HCT116 (cell line): ENCODE measurements at regions not wholly inside any gene's neighbourhood (a gene's known extent, or its start where the extent isn't known, plus 50 kb on each side); places are given as distances from the start of the nearest gene placed in this dataset.

Experiments used
- ATAC-seq: fragments of 200-7000 bp; cut with Tn5 transposase; 2 replicates; pipeline ENCODE4 v1.9.1; 2020; ENCODE audit warnings: mild to moderate bottlenecking, moderate library complexity
- BruUV-seq: library from RNA; stranded (reverse); fragments of 400-500 nt; replicated peaks from 2 replicates; lab custom pipeline; 2021; lab: Mats Ljungman, UMichigan
- CTCF ChIA-PET: fragments of 300-600 bp; sonication (Branson Sonifier 250); formaldehyde crosslinking; loops from one replicate; lab custom pipeline; 2021; ENCODE audit warnings: antibody characterized with exemption; lab: Charles Lee
- POLR2A ChIA-PET: fragments of 300-600, 350-600 bp; sonication (Branson Sonifier 250); formaldehyde crosslinking; loops from one replicate; lab custom pipeline; 2021; ENCODE audit warnings: antibody characterized with exemption; lab: Charles Lee
- RAD21 ChIA-PET, 2 experiments: fragments of 300-600 bp; sonication (Branson Sonifier 250); formaldehyde crosslinking; loops; one replicate each; lab custom pipeline; 2023; ENCODE audit warnings: low total read pairs in 2 of 2; ENCODE audit not compliant: uncharacterized antibody in 2 of 2, unreplicated experiment in 2 of 2, low non-redundant PET in 1 of 2; lab: Charles Lee
- DNase-seq: peaks from one replicate; pipeline ENCODE4 v3.0.0-alpha.2; 2010; ENCODE audit warnings: low read depth, low spot score
- H2AFZ ChIP-seq: fragments of 200-600 bp; shearing (Covaris generic), sonication (generic); 2 replicates; pipeline ENCODE4 v1.6.1; 2017; ENCODE audit warnings: low read depth, mixed run types, mixed read lengths, antibody characterized with exemption, low read length; ENCODE audit not compliant: poor library complexity, severe bottlenecking
- H3K27ac ChIP-seq: 2 replicates; pipeline ENCODE4 v1.5.1; 2012; ENCODE audit warnings: low read depth, low read length
- H3K27me3 ChIP-seq: fragments of 200-600 bp; sonication (generic); 2 replicates; pipeline ENCODE4 v1.6.1; 2016; ENCODE audit warnings: mixed run types, low read length, mixed read lengths; ENCODE audit not compliant: insufficient read depth
- H3K36me3 ChIP-seq, 2 experiments: fragments of 200-500 bp in 1 of 2; fragments of 200-600 bp in 1 of 2; sonication (Bioruptor generic) in 1 of 2; sonication (generic) in 1 of 2; 2 replicates each; pipeline versions ENCODE4 v1.5.1 to v1.6.1; 2014 to 2016; ENCODE audit warnings: low read length in 2 of 2, inconsistent platforms in 1 of 2, mixed read lengths in 1 of 2, mixed run types in 1 of 2; ENCODE audit not compliant: insufficient read depth in 2 of 2, control insufficient read depth in 1 of 2
- H3K4me1 ChIP-seq, 2 experiments: fragments of 200-600 bp in 1 of 2; sonication (generic) in 1 of 2; 2 replicates each; pipeline versions ENCODE4 v1.5.1 to v1.6.1; 2012 to 2017; ENCODE audit warnings: low read length in 2 of 2, inconsistent platforms in 1 of 2, mild to moderate bottlenecking in 1 of 2, mixed read lengths in 1 of 2, mixed run types in 1 of 2, moderate library complexity in 1 of 2; ENCODE audit not compliant: insufficient read depth in 2 of 2, control insufficient read depth in 1 of 2
- H3K4me2 ChIP-seq: fragments of 200-600 bp; sonication (generic); 2 replicates; pipeline ENCODE4 v1.6.1; 2017; ENCODE audit warnings: mixed run types, low read length, mixed read lengths
- H3K4me3 ChIP-seq, 2 experiments: fragments of 200-600 bp in 1 of 2; sonication (generic) in 1 of 2; replicated peaks in 1 of 2; 2 replicates each; pipeline ENCODE4 v1.5.1; 2011 to 2016; ENCODE audit warnings: low read length in 2 of 2, control low read depth in 1 of 2, low read depth in 1 of 2, mild to moderate bottlenecking in 1 of 2, mixed read lengths in 1 of 2, mixed run types in 1 of 2
- H3K79me2 ChIP-seq: fragments of 200-600 bp; sonication (generic); 2 replicates; pipeline ENCODE4 v1.6.1; 2017; ENCODE audit warnings: mild to moderate bottlenecking, mixed run types, low read length, moderate library complexity, mixed read lengths; ENCODE audit not compliant: insufficient read depth
- H3K9ac ChIP-seq: fragments of 200-600 bp; sonication (generic); 2 replicates; pipeline ENCODE4 v1.6.1; 2016; ENCODE audit warnings: low read length, mixed read lengths
- H3K9me2 ChIP-seq: fragments of 200-600 bp; sonication (generic), shearing (Covaris generic); 2 replicates; pipeline ENCODE4 v1.6.1; 2017; ENCODE audit warnings: mixed run types, mild to moderate bottlenecking, moderate library complexity; ENCODE audit not compliant: insufficient read depth
- H3K9me3 ChIP-seq, 2 experiments: fragments of 200-500 bp in 1 of 2; fragments of 200-600 bp in 1 of 2; sonication (Bioruptor generic) in 1 of 2; sonication (generic) in 1 of 2; 2 replicates each; pipeline ENCODE4 v1.6.1; 2014 to 2017; ENCODE audit warnings: low read length in 2 of 2, mixed read lengths in 2 of 2, inconsistent platforms in 1 of 2, low read depth in 1 of 2, mild to moderate bottlenecking in 1 of 2, mixed run types in 1 of 2, moderate library complexity in 1 of 2; ENCODE audit not compliant: control insufficient read depth in 1 of 2, insufficient read depth in 1 of 2
- H4K20me1 ChIP-seq: fragments of 200-600 bp; sonication (generic), shearing (Covaris generic); 2 replicates; pipeline ENCODE4 v1.6.1; 2017; ENCODE audit warnings: mixed run types, mild to moderate bottlenecking, moderate library complexity; ENCODE audit not compliant: insufficient read depth
- ATF3 ChIP-seq: IDR thresholded peaks from 2 replicates; pipeline ENCODE4 v1.6.1; 2012
- CEBPB ChIP-seq: IDR thresholded peaks from 2 replicates; pipeline ENCODE4 v1.6.1; 2012; ENCODE audit warnings: low read depth
- CTCF ChIP-seq, 3 experiments: fragments of 200-600 bp in 1 of 3; sonication (generic) in 1 of 3; IDR thresholded peaks in 2 of 3; conservative IDR thresholded peaks in 1 of 3; 2 replicates each; pipeline ENCODE4 v1.5.1; 2012 to 2017; ENCODE audit warnings: low read depth in 2 of 3, low read length in 2 of 3, antibody characterized with exemption in 1 of 3, borderline replicate concordance in 1 of 3, control low read depth in 1 of 3, mild to moderate bottlenecking in 1 of 3, mixed read lengths in 1 of 3, mixed run types in 1 of 3, moderate library complexity in 1 of 3; ENCODE audit not compliant: insufficient read depth in 1 of 3
- EGR1 ChIP-seq: IDR thresholded peaks from 2 replicates; pipeline ENCODE4 v1.6.1; 2012; ENCODE audit warnings: low read depth
- ELF1 ChIP-seq: IDR thresholded peaks from 2 replicates; pipeline ENCODE4 v1.6.1; 2012; ENCODE audit warnings: low read depth, borderline replicate concordance
- EZH2 ChIP-seq: fragments of 200-600 bp; sonication (generic); IDR thresholded peaks from 2 replicates; pipeline ENCODE4 v1.6.1; 2017; ENCODE audit warnings: antibody characterized with exemption, mixed run types
- EZH2phosphoT487 ChIP-seq: fragments of 200-600 bp; IDR thresholded peaks from 2 replicates; pipeline ENCODE4 v1.6.1; 2018; ENCODE audit warnings: antibody characterized with exemption, borderline replicate concordance
- FOSL1 ChIP-seq: IDR thresholded peaks from 2 replicates; pipeline ENCODE4 v1.6.1; 2012; ENCODE audit warnings: low read depth
- JUND ChIP-seq: IDR thresholded peaks from 2 replicates; pipeline ENCODE4 v1.6.1; 2012
- MAX ChIP-seq: IDR thresholded peaks from 2 replicates; pipeline ENCODE4 v1.6.1; 2012
- POLR2A ChIP-seq: IDR thresholded peaks from 2 replicates; pipeline ENCODE4 v1.7.0; 2011; ENCODE audit warnings: borderline replicate concordance; ENCODE audit not compliant: insufficient read depth, insufficient read length; ENCODE audit errors: extremely low read depth
- POLR2AphosphoS5 ChIP-seq: IDR thresholded peaks from 2 replicates; pipeline ENCODE4 v1.6.1; 2011; ENCODE audit warnings: mild to moderate bottlenecking, low read depth, low read length, moderate library complexity
- RAD21 ChIP-seq: IDR thresholded peaks from 2 replicates; pipeline ENCODE4 v1.6.1; 2012; ENCODE audit warnings: low read depth, mild to moderate bottlenecking
- REST ChIP-seq: IDR thresholded peaks from 2 replicates; pipeline ENCODE4 v1.6.1; 2012; ENCODE audit warnings: low read depth
- SIN3A ChIP-seq: IDR thresholded peaks from 2 replicates; pipeline ENCODE4 v1.6.1; 2012; ENCODE audit warnings: low read depth
- SP1 ChIP-seq: IDR thresholded peaks from 2 replicates; pipeline ENCODE4 v1.6.1; 2012; ENCODE audit warnings: low read depth
- SRF ChIP-seq: IDR thresholded peaks from 2 replicates; pipeline ENCODE4 v1.6.1; 2012; ENCODE audit warnings: low read depth
- TCF7L2 ChIP-seq: IDR thresholded peaks from 2 replicates; pipeline ENCODE4 v1.7.0; 2011; ENCODE audit warnings: borderline replicate concordance, inconsistent platforms; ENCODE audit not compliant: insufficient read depth, insufficient read length; ENCODE audit errors: extremely low read depth
- YY1 ChIP-seq: IDR thresholded peaks from 2 replicates; pipeline ENCODE4 v1.6.1; 2011; ENCODE audit warnings: low read length, low read depth, moderate library complexity, mild to moderate bottlenecking; ENCODE audit not compliant: insufficient replicate concordance; ENCODE audit errors: extremely low read depth
- ZBTB33 ChIP-seq: IDR thresholded peaks from 2 replicates; pipeline ENCODE4 v1.6.1; 2011; ENCODE audit warnings: mild to moderate bottlenecking, low read length, moderate library complexity; ENCODE audit not compliant: insufficient replicate concordance; ENCODE audit errors: extremely low read depth
- ZFX ChIP-seq: fragments of 450-650 bp; IDR thresholded peaks from 2 replicates; pipeline ENCODE4 v1.6.1; 2017
- ZNF274 ChIP-seq: fragments of 200-500 bp; sonication (Bioruptor generic); IDR thresholded peaks from 2 replicates; pipeline ENCODE4 v1.6.1; 2014; ENCODE audit warnings: mild to moderate bottlenecking, low read depth, low read length, inconsistent platforms
- intact Hi-C: fragments of 100-400 bp; cut with micrococcal nuclease; formaldehyde crosslinking; loops from 2 replicates; pipeline ENCODE4 v1.10.0; 2022

- CTCF ChIA-PET: no interaction called here
- no peak for TF ChIP-seq ATF3
- no peak for TF ChIP-seq ZFX
- TF ChIP-seq EZH2phosphoT487: no peak
- no peak for TF ChIP-seq EGR1
- no peak for TF ChIP-seq SIN3A
- TF ChIP-seq POLR2A: no peak
- TF ChIP-seq ELF1: no peak
- TF ChIP-seq SP1: peak; percentile 36
- peak; percentile 44; the same call in 1 of the 2 replicates for TF ChIP-seq SRF
- TF ChIP-seq POLR2AphosphoS5: no peak
- TF ChIP-seq MAX: peak; percentile 35; the same call in 1 of the 2 replicates
- TF ChIP-seq JUND: peak; percentile 70
- TF ChIP-seq TCF7L2: no peak
- TF ChIP-seq RAD21: no peak
- TF ChIP-seq REST: no peak
- TF ChIP-seq FOSL1: peak; percentile 83
- TF ChIP-seq CEBPB: 0 out of 2 replicates have a peak, but pooled peaks have one; percentile 25
- no peak for TF ChIP-seq CTCF (IDR thresholded peaks at IDR 0.05 in 2 of 3, conservative IDR thresholded peaks at IDR 0.05 in 1 of 3; ENCODE audit: borderline replicate concordance in 1 of 3, insufficient read depth in 1 of 3, low read depth in 2 of 3, low read length in 2 of 3)
- no peak for TF ChIP-seq YY1
- TF ChIP-seq ZBTB33: no peak
- no peak for TF ChIP-seq ZNF274
- no peak for TF ChIP-seq EZH2
These were observed 57.8 kb upstream of the NMD3 start for GRCh38 chr3:161163297-161163696.

More at GRCh38 chr3:161163297-161163696, 57.8 kb upstream of the NMD3 start:
- Histone ChIP-seq H3K4me1 (peaks cover 0 to 12% of the 10 kb centered on the region in 2 experiments; a peak in 3 of 4 replicates), H3K9ac (no peak overlapping the region), H2AFZ (peak overlapping the region; percentile 54), H3K36me3 (no peaks in the 10 kb centered on the region), H3K79me2 (no peaks in the 10 kb centered on the region), H3K27me3 (no peaks in the 10 kb centered on the region), H3K4me3 (no peak overlapping the region), H4K20me1 (no peaks in the 10 kb centered on the region), H3K27ac (peak overlapping the region; percentile 5; the same call in 1 of the 2 replicates), H3K9me3 (peaks cover 0 to 12% of the 10 kb centered on the region in 2 experiments; a peak in 1 of 4 replicates), H3K4me2 (peak overlapping the region; percentile 32; the same call in 1 of the 2 replicates), H3K9me2 (no peaks in the 10 kb centered on the region)
- DNase-seq (peak; percentile 79), ATAC-seq (peak; percentile 89)
- no TSS peak for BruUV-seq
- intact Hi-C loops: no loop called here
- POLR2A ChIA-PET: no interaction called here
- RAD21 ChIA-PET: no interaction called here
